GM23338 (cell line): ENCODE measurements at regions not wholly inside any gene's neighbourhood (a gene's known extent, or its start where the extent isn't known, plus 50 kb on each side); places are given as distances from the start of the nearest gene placed in this dataset.

ENCODE experiments used
- ATAC-seq: fragments of 200-7000 bp; cut with Tn5 transposase; 3 replicates; pipeline ENCODE4 v1.9.1; 2020
- DNase-seq: peaks from one replicate; pipeline ENCODE4 v3.0.0-alpha.2; 2015; ENCODE audit warnings: low spot score
- H2AFZ ChIP-seq: fragments of 200-600 bp; sonication (generic); 2 replicates; pipeline ENCODE4 v1.8.0; 2016; ENCODE audit warnings: antibody characterized with exemption, mild to moderate bottlenecking, moderate library complexity
- H3F3A ChIP-seq: fragments of 200-600 bp; sonication (generic); replicated peaks from 2 replicates; pipeline ENCODE4 v1.8.0; 2017; ENCODE audit warnings: antibody characterized with exemption, mixed run types, low read depth
- H3K27ac ChIP-seq: fragments of 200-600 bp; sonication (generic); 2 replicates; pipeline ENCODE4 v1.6.1; 2016; ENCODE audit warnings: low read depth
- H3K27me3 ChIP-seq: fragments of 200-600 bp; sonication (generic); 2 replicates; pipeline ENCODE4 v1.8.0; 2016; ENCODE audit warnings: mild to moderate bottlenecking, mixed run types, moderate library complexity; ENCODE audit not compliant: insufficient read depth
- H3K36me3 ChIP-seq: fragments of 200-600 bp; sonication (generic); 2 replicates; pipeline ENCODE4 v1.8.0; 2016; ENCODE audit warnings: mild to moderate bottlenecking; ENCODE audit not compliant: insufficient read depth
- H3K4me1 ChIP-seq: fragments of 200-600 bp; sonication (generic); 2 replicates; pipeline ENCODE4 v1.8.0; 2016; ENCODE audit warnings: mild to moderate bottlenecking, moderate library complexity; ENCODE audit not compliant: insufficient read depth
- H3K4me2 ChIP-seq: fragments of 200-600 bp; sonication (generic); 2 replicates; pipeline ENCODE4 v1.7.1; 2017; ENCODE audit warnings: mixed run types
- H3K4me3 ChIP-seq: fragments of 200-600 bp; sonication (generic); 2 replicates; pipeline ENCODE4 v1.6.1; 2016; ENCODE audit warnings: mixed run types
- H3K79me2 ChIP-seq: fragments of 200-600 bp; sonication (generic); replicated peaks from 2 replicates; pipeline ENCODE4 v1.8.0; 2017; ENCODE audit warnings: mild to moderate bottlenecking; ENCODE audit not compliant: insufficient read depth
- H3K9me2 ChIP-seq: fragments of 200-600 bp; sonication (generic); 2 replicates; pipeline ENCODE4 v1.8.0; 2017; ENCODE audit not compliant: insufficient read depth
- H4K20me1 ChIP-seq: fragments of 200-600 bp; sonication (generic); replicated peaks from 2 replicates; pipeline ENCODE4 v1.8.0; 2017; ENCODE audit warnings: mild to moderate bottlenecking; ENCODE audit not compliant: insufficient read depth
- H3K27ac Mint-ChIP-seq: 2 replicates; pipeline ENCODE4 v1.8.0; 2020; ENCODE audit warnings: inconsistent platforms, mild to moderate bottlenecking, moderate library complexity, mixed read lengths
- H3K27me3 Mint-ChIP-seq: 3 replicates; pipeline ENCODE4 v1.8.0; 2022; ENCODE audit warnings: low read depth, mild to moderate bottlenecking, moderate library complexity, mixed read lengths, inconsistent platforms; ENCODE audit not compliant: insufficient read depth, poor library complexity
- H3K36me3 Mint-ChIP-seq: 3 replicates; pipeline ENCODE4 v1.8.0; 2021; ENCODE audit warnings: low read depth, mild to moderate bottlenecking, inconsistent platforms, moderate library complexity, mixed read lengths
- H3K4me1 Mint-ChIP-seq: 3 replicates; pipeline ENCODE4 v1.8.0; 2020; ENCODE audit warnings: mild to moderate bottlenecking, inconsistent platforms, mixed read lengths
- H3K4me3 Mint-ChIP-seq: 3 replicates; pipeline ENCODE4 v1.8.0; 2021; ENCODE audit warnings: moderate library complexity, mild to moderate bottlenecking, inconsistent platforms, mixed read lengths
- H3K9me3 Mint-ChIP-seq: 3 replicates; pipeline ENCODE4 v1.8.0; 2020; ENCODE audit warnings: moderate library complexity, mild to moderate bottlenecking, inconsistent platforms, mixed read lengths
- CREB1 ChIP-seq: fragments of 250-450 bp; sonication (Bioruptor Pico); IDR thresholded peaks from 2 replicates; pipeline ENCODE4 v1.5.0; 2020; ENCODE audit warnings: low read depth, mild to moderate bottlenecking, moderate library complexity
- CTCF ChIP-seq, 2 experiments: fragments of 200-600 bp in 1 of 2; sonication (generic) in 1 of 2; conservative IDR thresholded peaks; 2 replicates each; pipeline versions ENCODE4 v1.5.1 to v1.6.1; 2016 to 2017; ENCODE audit warnings: antibody characterized with exemption in 2 of 2, low read depth in 2 of 2, mild to moderate bottlenecking in 2 of 2, moderate library complexity in 1 of 2
- EZH2 ChIP-seq: fragments of 200-600 bp; sonication (generic); IDR thresholded peaks from one replicate; pipeline ENCODE4 v1.8.0; 2017; ENCODE audit warnings: antibody characterized with exemption, mild to moderate bottlenecking, low read depth; ENCODE audit not compliant: unreplicated experiment
- EZH2phosphoT487 ChIP-seq: fragments of 200-600 bp; sonication (generic); IDR thresholded peaks from one replicate; pipeline ENCODE4 v1.8.1; 2018; ENCODE audit warnings: antibody characterized with exemption; ENCODE audit not compliant: unreplicated experiment
- JUNB ChIP-seq: IDR thresholded peaks from one replicate; pipeline ENCODE4 v1.6.1; 2016; ENCODE audit warnings: antibody characterized with exemption; ENCODE audit not compliant: unreplicated experiment
- NANOG ChIP-seq: IDR thresholded peaks from 2 replicates; pipeline ENCODE4 v1.6.1; 2016; ENCODE audit warnings: antibody characterized with exemption, borderline replicate concordance
- POLR2AphosphoS5 ChIP-seq: IDR thresholded peaks from 2 replicates; pipeline ENCODE4 v1.6.1; 2016; ENCODE audit warnings: antibody characterized with exemption, low read depth
- STAT1 ChIP-seq: IDR thresholded peaks from one replicate; pipeline ENCODE4 v1.6.1; 2016; ENCODE audit warnings: antibody characterized with exemption; ENCODE audit not compliant: unreplicated experiment
- ZNF114 ChIP-seq: fragments of 250-450 bp; sonication (Bioruptor Pico); IDR thresholded peaks from 2 replicates; pipeline ENCODE4 v1.5.0; 2020; ENCODE audit warnings: mild to moderate bottlenecking, moderate library complexity
- ZNF331 ChIP-seq: fragments of 250-450 bp; sonication (Bioruptor Pico); IDR thresholded peaks from 2 replicates; pipeline ENCODE4 v1.5.0; 2020; ENCODE audit warnings: low read depth, mild to moderate bottlenecking, moderate library complexity
- TF ChIP-seq, protein P1 (sequence below): fragments of 250-450 bp; sonication (Bioruptor Pico); IDR thresholded peaks from 2 replicates; pipeline ENCODE4 v1.5.0; 2020; ENCODE audit warnings: mild to moderate bottlenecking, moderate library complexity
- TF ChIP-seq, protein P2 (sequence below): IDR thresholded peaks from one replicate; pipeline ENCODE4 v1.6.1; 2018; ENCODE audit warnings: antibody characterized with exemption; ENCODE audit not compliant: unreplicated experiment
- TF ChIP-seq, protein P3 (sequence below): IDR thresholded peaks from 2 replicates; pipeline ENCODE4 v1.6.1; 2016; ENCODE audit warnings: antibody characterized with exemption

- TF ChIP-seq, protein P1, sequence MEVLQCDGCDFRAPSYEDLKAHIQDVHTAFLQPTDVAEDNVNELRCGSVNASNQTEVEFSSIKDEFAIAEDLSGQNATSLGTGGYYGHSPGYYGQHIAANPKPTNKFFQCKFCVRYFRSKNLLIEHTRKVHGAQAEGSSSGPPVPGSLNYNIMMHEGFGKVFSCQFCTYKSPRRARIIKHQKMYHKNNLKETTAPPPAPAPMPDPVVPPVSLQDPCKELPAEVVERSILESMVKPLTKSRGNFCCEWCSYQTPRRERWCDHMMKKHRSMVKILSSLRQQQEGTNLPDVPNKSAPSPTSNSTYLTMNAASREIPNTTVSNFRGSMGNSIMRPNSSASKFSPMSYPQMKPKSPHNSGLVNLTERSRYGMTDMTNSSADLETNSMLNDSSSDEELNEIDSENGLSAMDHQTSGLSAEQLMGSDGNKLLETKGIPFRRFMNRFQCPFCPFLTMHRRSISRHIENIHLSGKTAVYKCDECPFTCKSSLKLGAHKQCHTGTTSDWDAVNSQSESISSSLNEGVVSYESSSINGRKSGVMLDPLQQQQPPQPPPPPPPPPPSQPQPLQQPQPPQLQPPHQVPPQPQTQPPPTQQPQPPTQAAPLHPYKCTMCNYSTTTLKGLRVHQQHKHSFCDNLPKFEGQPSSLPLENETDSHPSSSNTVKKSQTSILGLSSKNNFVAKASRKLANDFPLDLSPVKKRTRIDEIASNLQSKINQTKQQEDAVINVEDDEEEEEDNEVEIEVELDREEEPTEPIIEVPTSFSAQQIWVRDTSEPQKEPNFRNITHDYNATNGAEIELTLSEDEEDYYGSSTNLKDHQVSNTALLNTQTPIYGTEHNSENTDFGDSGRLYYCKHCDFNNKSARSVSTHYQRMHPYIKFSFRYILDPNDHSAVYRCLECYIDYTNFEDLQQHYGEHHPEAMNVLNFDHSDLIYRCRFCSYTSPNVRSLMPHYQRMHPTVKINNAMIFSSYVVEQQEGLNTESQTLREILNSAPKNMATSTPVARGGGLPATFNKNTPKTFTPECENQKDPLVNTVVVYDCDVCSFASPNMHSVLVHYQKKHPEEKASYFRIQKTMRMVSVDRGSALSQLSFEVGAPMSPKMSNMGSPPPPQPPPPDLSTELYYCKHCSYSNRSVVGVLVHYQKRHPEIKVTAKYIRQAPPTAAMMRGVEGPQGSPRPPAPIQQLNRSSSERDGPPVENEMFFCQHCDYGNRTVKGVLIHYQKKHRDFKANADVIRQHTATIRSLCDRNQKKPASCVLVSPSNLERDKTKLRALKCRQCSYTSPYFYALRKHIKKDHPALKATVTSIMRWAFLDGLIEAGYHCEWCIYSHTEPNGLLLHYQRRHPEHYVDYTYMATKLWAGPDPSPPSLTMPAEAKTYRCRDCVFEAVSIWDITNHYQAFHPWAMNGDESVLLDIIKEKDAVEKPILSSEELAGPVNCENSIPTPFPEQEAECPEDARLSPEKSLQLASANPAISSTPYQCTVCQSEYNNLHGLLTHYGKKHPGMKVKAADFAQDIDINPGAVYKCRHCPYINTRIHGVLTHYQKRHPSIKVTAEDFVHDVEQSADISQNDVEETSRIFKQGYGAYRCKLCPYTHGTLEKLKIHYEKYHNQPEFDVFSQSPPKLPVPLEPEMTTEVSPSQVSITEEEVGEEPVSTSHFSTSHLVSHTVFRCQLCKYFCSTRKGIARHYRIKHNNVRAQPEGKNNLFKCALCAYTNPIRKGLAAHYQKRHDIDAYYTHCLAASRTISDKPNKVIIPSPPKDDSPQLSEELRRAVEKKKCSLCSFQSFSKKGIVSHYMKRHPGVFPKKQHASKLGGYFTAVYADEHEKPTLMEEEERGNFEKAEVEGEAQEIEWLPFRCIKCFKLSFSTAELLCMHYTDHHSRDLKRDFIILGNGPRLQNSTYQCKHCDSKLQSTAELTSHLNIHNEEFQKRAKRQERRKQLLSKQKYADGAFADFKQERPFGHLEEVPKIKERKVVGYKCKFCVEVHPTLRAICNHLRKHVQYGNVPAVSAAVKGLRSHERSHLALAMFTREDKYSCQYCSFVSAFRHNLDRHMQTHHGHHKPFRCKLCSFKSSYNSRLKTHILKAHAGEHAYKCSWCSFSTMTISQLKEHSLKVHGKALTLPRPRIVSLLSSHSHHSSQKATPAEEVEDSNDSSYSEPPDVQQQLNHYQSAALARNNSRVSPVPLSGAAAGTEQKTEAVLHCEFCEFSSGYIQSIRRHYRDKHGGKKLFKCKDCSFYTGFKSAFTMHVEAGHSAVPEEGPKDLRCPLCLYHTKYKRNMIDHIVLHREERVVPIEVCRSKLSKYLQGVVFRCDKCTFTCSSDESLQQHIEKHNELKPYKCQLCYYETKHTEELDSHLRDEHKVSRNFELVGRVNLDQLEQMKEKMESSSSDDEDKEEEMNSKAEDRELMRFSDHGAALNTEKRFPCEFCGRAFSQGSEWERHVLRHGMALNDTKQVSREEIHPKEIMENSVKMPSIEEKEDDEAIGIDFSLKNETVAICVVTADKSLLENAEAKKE: no peak
- TF ChIP-seq CREB1 (no peak), POLR2AphosphoS5 (no peak), NANOG (no peak), JUNB (no peak)
Measured at GRCh38 chr15:79724312-79724711, 172.5 kb downstream of the MTHFS start (continued).

GRCh38 chr15:79724804-79725203 lies 172.0 kb downstream of the MTHFS start:
- no peak overlapping the region for H3K4me3 ChIP-seq
- H3K4me2 ChIP-seq: no peak overlapping the region
- H3K9me3 Mint-ChIP-seq: peaks cover 14% of the 10 kb centered on the region; the same call in 2 of the 3 replicates
- H3K27ac Mint-ChIP-seq: no peak overlapping the region
- ATAC-seq: no peak
- no peak overlapping the region for H3K4me3 Mint-ChIP-seq
- H3K27me3 ChIP-seq: no peaks in the 10 kb centered on the region
- no peak for TF ChIP-seq NANOG
- TF ChIP-seq STAT1: no peak
- TF ChIP-seq EZH2: no peak
- TF ChIP-seq, protein P2, sequence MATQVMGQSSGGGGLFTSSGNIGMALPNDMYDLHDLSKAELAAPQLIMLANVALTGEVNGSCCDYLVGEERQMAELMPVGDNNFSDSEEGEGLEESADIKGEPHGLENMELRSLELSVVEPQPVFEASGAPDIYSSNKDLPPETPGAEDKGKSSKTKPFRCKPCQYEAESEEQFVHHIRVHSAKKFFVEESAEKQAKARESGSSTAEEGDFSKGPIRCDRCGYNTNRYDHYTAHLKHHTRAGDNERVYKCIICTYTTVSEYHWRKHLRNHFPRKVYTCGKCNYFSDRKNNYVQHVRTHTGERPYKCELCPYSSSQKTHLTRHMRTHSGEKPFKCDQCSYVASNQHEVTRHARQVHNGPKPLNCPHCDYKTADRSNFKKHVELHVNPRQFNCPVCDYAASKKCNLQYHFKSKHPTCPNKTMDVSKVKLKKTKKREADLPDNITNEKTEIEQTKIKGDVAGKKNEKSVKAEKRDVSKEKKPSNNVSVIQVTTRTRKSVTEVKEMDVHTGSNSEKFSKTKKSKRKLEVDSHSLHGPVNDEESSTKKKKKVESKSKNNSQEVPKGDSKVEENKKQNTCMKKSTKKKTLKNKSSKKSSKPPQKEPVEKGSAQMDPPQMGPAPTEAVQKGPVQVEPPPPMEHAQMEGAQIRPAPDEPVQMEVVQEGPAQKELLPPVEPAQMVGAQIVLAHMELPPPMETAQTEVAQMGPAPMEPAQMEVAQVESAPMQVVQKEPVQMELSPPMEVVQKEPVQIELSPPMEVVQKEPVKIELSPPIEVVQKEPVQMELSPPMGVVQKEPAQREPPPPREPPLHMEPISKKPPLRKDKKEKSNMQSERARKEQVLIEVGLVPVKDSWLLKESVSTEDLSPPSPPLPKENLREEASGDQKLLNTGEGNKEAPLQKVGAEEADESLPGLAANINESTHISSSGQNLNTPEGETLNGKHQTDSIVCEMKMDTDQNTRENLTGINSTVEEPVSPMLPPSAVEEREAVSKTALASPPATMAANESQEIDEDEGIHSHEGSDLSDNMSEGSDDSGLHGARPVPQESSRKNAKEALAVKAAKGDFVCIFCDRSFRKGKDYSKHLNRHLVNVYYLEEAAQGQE: no peak
- no peak for TF ChIP-seq ZNF114
- no peak for TF ChIP-seq EZH2phosphoT487
- no peak for TF ChIP-seq JUNB
- TF ChIP-seq CTCF (conservative IDR thresholded peaks at IDR 0.05; ENCODE audit: low read depth in 2 of 2): no peak
- TF ChIP-seq, protein P3, sequence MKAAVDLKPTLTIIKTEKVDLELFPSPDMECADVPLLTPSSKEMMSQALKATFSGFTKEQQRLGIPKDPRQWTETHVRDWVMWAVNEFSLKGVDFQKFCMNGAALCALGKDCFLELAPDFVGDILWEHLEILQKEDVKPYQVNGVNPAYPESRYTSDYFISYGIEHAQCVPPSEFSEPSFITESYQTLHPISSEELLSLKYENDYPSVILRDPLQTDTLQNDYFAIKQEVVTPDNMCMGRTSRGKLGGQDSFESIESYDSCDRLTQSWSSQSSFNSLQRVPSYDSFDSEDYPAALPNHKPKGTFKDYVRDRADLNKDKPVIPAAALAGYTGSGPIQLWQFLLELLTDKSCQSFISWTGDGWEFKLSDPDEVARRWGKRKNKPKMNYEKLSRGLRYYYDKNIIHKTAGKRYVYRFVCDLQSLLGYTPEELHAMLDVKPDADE: no peak
- TF ChIP-seq CREB1: no peak
- no peak for TF ChIP-seq ZNF331 (CRISPR knock-in tag)
- TF ChIP-seq POLR2AphosphoS5: no peak
- H3K36me3 Mint-ChIP-seq: no peaks in the 10 kb centered on the region
- H3K79me2 ChIP-seq: no peaks in the 10 kb centered on the region
- H3K27me3 Mint-ChIP-seq: no peaks in the 10 kb centered on the region
- peaks cover 9% of the 10 kb centered on the region for H3K9me2 ChIP-seq
- no peaks in the 10 kb centered on the region for H3K4me1 ChIP-seq
- H3F3A ChIP-seq: no peaks in the 10 kb centered on the region
- no peaks in the 10 kb centered on the region; the same call in 1 of the 2 replicates for H4K20me1 ChIP-seq
- no peaks in the 10 kb centered on the region for H3K36me3 ChIP-seq
- H3K4me1 Mint-ChIP-seq: peaks cover 5% of the 10 kb centered on the region; the same call in 2 of the 3 replicates
- no peak for DNase-seq
- H3K27ac ChIP-seq: no peak overlapping the region
- no peak overlapping the region for H2AFZ ChIP-seq
